Mesothelial cell of epicardium (in vitro differentiated cells): ENCODE measurements at regions not wholly inside any gene's neighbourhood (a gene's known extent, or its start where the extent isn't known, plus 50 kb on each side); places are given as distances from the start of the nearest gene placed in this dataset.

Experiments used
- DNase-seq, 2 experiments: peaks; one replicate each; pipeline ENCODE4 v3.0.0; 2021; ENCODE audit warnings: low spot score in 2 of 2; ENCODE audit not compliant: unreplicated experiment in 2 of 2
- H3K27ac Mint-ChIP-seq: 2 replicates; pipeline ENCODE4 v1.8.0; 2021; ENCODE audit warnings: mixed read lengths
- H3K27me3 Mint-ChIP-seq: 2 replicates; pipeline ENCODE4 v1.8.0; 2021; ENCODE audit warnings: low read depth, mixed read lengths
- H3K36me3 Mint-ChIP-seq: 2 replicates; pipeline ENCODE4 v1.8.0; 2021; ENCODE audit warnings: mixed read lengths
- H3K4me1 Mint-ChIP-seq: 2 replicates; pipeline ENCODE4 v1.8.0; 2021; ENCODE audit warnings: mixed read lengths
- H3K4me3 Mint-ChIP-seq: 2 replicates; pipeline ENCODE4 v1.8.0; 2021; ENCODE audit warnings: mild to moderate bottlenecking, moderate library complexity, mixed read lengths
- H3K9me3 Mint-ChIP-seq: 2 replicates; pipeline ENCODE4 v1.8.0; 2021; ENCODE audit warnings: mixed read lengths
- TF ChIP-seq, protein P1 (sequence below): fragments of 200-600 bp; sonication (generic); IDR thresholded peaks from one replicate; pipeline ENCODE4 v1.5.0; 2021; ENCODE audit warnings: antibody characterized with exemption; ENCODE audit not compliant: unreplicated experiment

DNA sequence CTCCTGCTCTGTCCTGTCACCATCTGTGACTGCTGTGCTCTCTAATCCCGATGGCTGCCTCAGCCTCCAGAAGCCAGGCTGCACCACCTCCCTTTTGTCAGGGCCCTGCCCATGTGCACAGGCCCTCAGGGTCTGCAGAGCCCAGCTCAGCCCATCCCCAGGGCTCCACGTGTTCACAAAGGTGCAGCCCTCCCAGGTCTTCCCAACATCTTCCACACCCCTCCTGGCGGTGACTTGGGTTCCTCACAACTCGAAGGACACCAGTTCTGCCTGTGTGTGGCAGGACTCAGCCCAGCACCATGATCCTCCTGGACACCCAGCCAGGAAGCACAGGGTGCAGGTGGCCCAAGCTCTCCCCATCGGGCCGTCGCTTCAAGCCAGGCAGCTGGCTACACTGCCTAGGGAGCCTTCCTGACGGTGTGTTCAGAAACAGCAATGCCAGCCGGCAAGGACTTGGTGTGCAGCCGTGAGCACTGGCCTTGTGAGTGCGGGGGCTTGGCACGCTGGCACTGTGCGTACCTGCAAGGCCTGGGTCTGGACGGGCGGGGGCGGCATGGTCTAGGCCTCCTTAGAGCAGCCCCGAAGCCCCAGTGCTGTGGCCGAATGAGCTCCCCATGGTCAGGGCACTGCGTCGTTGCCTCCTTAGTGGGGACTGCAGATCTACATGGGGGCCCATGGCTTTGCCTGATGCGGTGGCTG, 96.1 kb downstream of the MRPL36 start:
- H3K4me1 Mint-ChIP-seq = peaks cover 2% of the 10 kb centered on the region
- H3K36me3 Mint-ChIP-seq = no peaks in the 10 kb centered on the region
- no peak overlapping the region for H3K4me3 Mint-ChIP-seq
- peaks cover 11% of the 10 kb centered on the region for H3K27me3 Mint-ChIP-seq
- H3K9me3 Mint-ChIP-seq = peaks cover 5% of the 10 kb centered on the region
- no peak for DNase-seq
- TF ChIP-seq, protein P1, sequence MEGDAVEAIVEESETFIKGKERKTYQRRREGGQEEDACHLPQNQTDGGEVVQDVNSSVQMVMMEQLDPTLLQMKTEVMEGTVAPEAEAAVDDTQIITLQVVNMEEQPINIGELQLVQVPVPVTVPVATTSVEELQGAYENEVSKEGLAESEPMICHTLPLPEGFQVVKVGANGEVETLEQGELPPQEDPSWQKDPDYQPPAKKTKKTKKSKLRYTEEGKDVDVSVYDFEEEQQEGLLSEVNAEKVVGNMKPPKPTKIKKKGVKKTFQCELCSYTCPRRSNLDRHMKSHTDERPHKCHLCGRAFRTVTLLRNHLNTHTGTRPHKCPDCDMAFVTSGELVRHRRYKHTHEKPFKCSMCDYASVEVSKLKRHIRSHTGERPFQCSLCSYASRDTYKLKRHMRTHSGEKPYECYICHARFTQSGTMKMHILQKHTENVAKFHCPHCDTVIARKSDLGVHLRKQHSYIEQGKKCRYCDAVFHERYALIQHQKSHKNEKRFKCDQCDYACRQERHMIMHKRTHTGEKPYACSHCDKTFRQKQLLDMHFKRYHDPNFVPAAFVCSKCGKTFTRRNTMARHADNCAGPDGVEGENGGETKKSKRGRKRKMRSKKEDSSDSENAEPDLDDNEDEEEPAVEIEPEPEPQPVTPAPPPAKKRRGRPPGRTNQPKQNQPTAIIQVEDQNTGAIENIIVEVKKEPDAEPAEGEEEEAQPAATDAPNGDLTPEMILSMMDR = no peak
- H3K27ac Mint-ChIP-seq = no peak overlapping the region

DNA sequence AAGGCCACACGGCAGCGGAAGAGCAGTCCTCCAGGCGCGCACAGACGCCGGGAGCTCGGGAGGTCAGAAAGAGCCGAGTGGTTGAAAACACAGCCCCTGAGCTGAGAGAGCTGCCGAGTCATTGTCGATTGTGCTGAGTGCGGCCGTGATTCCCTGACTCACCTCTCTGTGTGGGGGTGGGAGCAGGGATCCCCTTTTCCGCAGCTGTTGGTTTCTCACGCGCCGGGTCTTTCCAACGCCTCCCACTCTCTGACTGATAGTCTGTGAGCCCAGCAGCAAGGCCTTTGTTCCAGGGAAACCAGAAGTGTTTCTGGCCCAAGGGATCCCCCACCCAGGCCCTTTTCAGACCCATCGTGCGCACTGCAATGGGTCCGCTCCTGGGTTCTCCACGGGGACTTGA, 97.3 kb downstream of the MRPL36 start:
- no peaks in the 10 kb centered on the region for H3K36me3 Mint-ChIP-seq

DNA sequence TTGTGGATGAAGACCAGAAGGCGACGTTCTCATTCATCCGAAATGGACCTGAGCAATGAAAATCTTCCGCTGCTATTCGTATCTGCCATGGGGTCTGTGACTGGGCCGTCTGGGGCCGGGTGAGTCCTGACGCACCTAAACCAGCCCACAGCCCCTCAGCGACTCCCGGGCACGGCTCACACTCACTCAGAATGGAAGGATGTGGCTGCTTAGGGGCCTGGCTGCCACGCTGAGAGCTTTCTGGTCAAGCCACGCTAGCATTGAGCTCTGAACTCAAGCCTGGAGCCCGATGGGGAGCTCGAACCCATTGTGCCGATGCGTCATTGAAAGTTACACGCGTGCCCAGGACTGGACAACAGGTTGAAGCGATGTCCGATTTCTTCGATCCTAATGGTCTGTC, 97.8 kb downstream of the MRPL36 start:
- Mint-ChIP-seq H3K27me3 (peaks cover 18% of the 10 kb centered on the region), H3K4me3 (no peak overlapping the region), H3K4me1 (no peaks in the 10 kb centered on the region), H3K9me3 (peaks cover 5% of the 10 kb centered on the region), H3K36me3 (no peaks in the 10 kb centered on the region), H3K27ac (no peak overlapping the region)
- no peak for DNase-seq
- TF ChIP-seq, protein P1 = no peak

More for the DNA sequence above, 97.3 kb downstream of the MRPL36 start:
- no peak overlapping the region for H3K4me3 Mint-ChIP-seq
- no peak for DNase-seq
- H3K27me3 Mint-ChIP-seq = peaks cover 18% of the 10 kb centered on the region
- no peaks in the 10 kb centered on the region for H3K4me1 Mint-ChIP-seq
- no peak overlapping the region for H3K27ac Mint-ChIP-seq
- H3K9me3 Mint-ChIP-seq = peaks cover 5% of the 10 kb centered on the region
- TF ChIP-seq, protein P1 = no peak

DNA sequence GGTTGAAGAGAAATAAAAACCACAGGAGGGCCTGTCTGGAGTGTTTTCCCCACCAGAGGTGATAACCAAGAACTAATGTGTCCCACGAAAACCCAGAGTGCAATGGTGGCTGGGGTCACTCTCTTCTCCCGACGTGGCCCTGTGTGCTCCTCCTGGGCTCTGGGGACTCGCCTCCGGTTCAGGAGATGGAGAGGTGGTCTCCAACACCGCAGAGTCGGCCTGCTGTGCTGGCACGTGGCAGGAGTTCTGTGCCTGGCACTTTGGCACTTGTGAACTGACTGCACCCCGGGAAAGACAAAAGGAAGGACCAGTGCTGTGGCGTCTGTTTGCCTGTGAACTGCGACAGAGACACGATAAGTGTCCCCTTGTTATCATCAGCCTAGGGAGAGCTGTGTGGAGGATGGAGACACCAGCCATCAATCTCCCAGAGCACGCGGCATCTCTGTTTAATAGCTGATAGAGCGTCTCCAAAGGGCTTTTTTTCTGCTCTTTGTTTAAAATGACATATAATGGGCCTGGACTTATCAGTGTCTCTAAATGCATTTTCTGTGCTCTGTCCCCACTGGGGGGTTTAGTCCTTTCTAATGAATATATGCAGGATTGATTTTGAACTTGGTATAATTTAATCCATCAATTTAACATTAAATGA, 98.3 kb downstream of the MRPL36 start:
- H3K4me1 Mint-ChIP-seq = no peaks in the 10 kb centered on the region
- H3K27ac Mint-ChIP-seq = no peak overlapping the region
- no peaks in the 10 kb centered on the region for H3K36me3 Mint-ChIP-seq

DNA sequence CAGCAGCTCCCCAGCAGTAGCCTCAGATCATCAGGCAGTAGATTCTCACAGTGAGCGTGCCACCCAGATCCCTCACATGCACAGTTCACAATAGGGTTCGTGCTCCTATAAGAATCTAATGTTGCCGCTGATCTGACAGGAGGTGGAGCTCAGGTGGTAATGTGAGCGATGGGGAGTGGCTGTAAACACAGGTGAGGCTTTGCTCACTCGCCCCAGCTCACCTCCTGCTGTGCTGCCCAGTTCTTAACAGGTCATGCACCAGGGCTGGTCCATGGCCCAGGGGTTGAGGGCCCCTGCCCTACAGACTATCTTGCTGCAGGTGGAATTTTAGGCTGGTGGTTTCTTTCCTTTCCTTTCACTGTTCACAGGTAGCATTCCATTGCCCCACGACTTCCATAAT, 100.2 kb downstream of the MRPL36 start:
- DNase-seq = no peak
- TF ChIP-seq, protein P1 = no peak
- peaks cover 27% of the 10 kb centered on the region for H3K27me3 Mint-ChIP-seq
- H3K4me1 Mint-ChIP-seq = no peaks in the 10 kb centered on the region
- peaks cover 5% of the 10 kb centered on the region for H3K9me3 Mint-ChIP-seq
- H3K27ac Mint-ChIP-seq = no peak overlapping the region
- no peaks in the 10 kb centered on the region for H3K36me3 Mint-ChIP-seq
- H3K4me3 Mint-ChIP-seq = no peak overlapping the region

More for the DNA sequence above, 98.3 kb downstream of the MRPL36 start:
- Mint-ChIP-seq H3K27me3 (peaks cover 21% of the 10 kb centered on the region), H3K9me3 (peaks cover 5% of the 10 kb centered on the region), H3K4me3 (no peak overlapping the region)
- no peak for DNase-seq
- TF ChIP-seq, protein P1 = no peak
